HEK293 (cell line): ENCODE measurements at regions not wholly inside any gene's neighbourhood (a gene's known extent, or its start where the extent isn't known, plus 50 kb on each side); places are given as distances from the start of the nearest gene placed in this dataset.

Experiments
- CTCF ChIA-PET: fragments of 350-600 bp; formaldehyde crosslinking; extraction: SDS; loops from one replicate; lab custom pipeline; 2021; ENCODE audit warnings: antibody characterized with exemption; lab: Yijun Ruan, JAX
- POLR2A ChIA-PET: fragments of 300-600 bp; formaldehyde crosslinking; extraction: SDS; loops from one replicate; lab custom pipeline; 2020; ENCODE audit warnings: antibody characterized with exemption, inconsistent platforms; lab: Yijun Ruan, JAX
- H3K27ac ChIP-seq: fragments of 200-500 bp; sonication (Bioruptor generic); 2 replicates; pipeline ENCODE4 v1.5.1; 2014; ENCODE audit warnings: low read depth, low read length, control low read depth, inconsistent platforms; ENCODE audit errors: extremely low read depth
- H3K36me3 ChIP-seq, 2 experiments: fragments of 200-500 bp in 1 of 2; sonication (Bioruptor generic) in 1 of 2; 1 replicate in 1 of 2; 2 replicates in 1 of 2; pipeline ENCODE4 v1.5.1; 2014 to 2017; ENCODE audit warnings: inconsistent platforms in 2 of 2, low read length in 2 of 2; ENCODE audit not compliant: control insufficient read depth in 2 of 2, insufficient read depth in 1 of 2
- H3K4me1 ChIP-seq: fragments of 200-500 bp; sonication (Bioruptor generic); 2 replicates; pipeline ENCODE4 v1.5.1; 2014; ENCODE audit warnings: mild to moderate bottlenecking, low read length, inconsistent platforms; ENCODE audit not compliant: control insufficient read depth, insufficient read depth
- H3K4me3 ChIP-seq: 2 replicates; pipeline ENCODE4 v1.5.1; 2011; ENCODE audit warnings: low read depth, mild to moderate bottlenecking, control low read depth, low read length, moderate library complexity
- H3K9me3 ChIP-seq: fragments of 200-500 bp; sonication (Bioruptor generic); 2 replicates; pipeline ENCODE4 v1.5.1; 2014; ENCODE audit warnings: low read depth, low read length, inconsistent platforms; ENCODE audit not compliant: control insufficient read depth, insufficient read depth
- GLIS2 ChIP-seq: fragments of 450-650 bp; formaldehyde crosslinking; IDR thresholded peaks from 2 replicates; pipeline ENCODE4 v1.5.1; 2016; ENCODE audit warnings: missing biosample characterization, missing genetic modification characterization
- OSR2 ChIP-seq: fragments of 450-650 bp; formaldehyde crosslinking; IDR thresholded peaks from 2 replicates; pipeline ENCODE4 v1.5.1; 2016; ENCODE audit warnings: missing biosample characterization, missing genetic modification characterization
- PRDM2 ChIP-seq: fragments of 450-650 bp; formaldehyde crosslinking; IDR thresholded peaks from 2 replicates; pipeline ENCODE4 v1.5.1; 2016; ENCODE audit warnings: missing biosample characterization, missing genetic modification characterization, borderline replicate concordance
- TRIM28 ChIP-seq: IDR thresholded peaks from 2 replicates; pipeline ENCODE4 v1.6.1; 2011; ENCODE audit warnings: low read length, control low read depth, borderline replicate concordance
- ZNF10 ChIP-seq: fragments of 450-650 bp; formaldehyde crosslinking; IDR thresholded peaks from 2 replicates; pipeline ENCODE4 v1.5.1; 2017; ENCODE audit warnings: missing biosample characterization, missing genetic modification characterization
- ZNF133 ChIP-seq: fragments of 450-650 bp; formaldehyde crosslinking; IDR thresholded peaks from 2 replicates; pipeline ENCODE4 v1.5.1; 2016; ENCODE audit warnings: missing biosample characterization, missing genetic modification characterization
- ZNF146 ChIP-seq: fragments of 450-650 bp; formaldehyde crosslinking; IDR thresholded peaks from 2 replicates; pipeline ENCODE4 v1.5.1; 2016; ENCODE audit warnings: missing biosample characterization, missing genetic modification characterization
- ZNF26 ChIP-seq: fragments of 450-650 bp; formaldehyde crosslinking; IDR thresholded peaks from 2 replicates; pipeline ENCODE4 v1.5.1; 2016; ENCODE audit warnings: missing biosample characterization, missing genetic modification characterization
- ZNF280C ChIP-seq: fragments of 450-650 bp; formaldehyde crosslinking; IDR thresholded peaks from 2 replicates; pipeline ENCODE4 v1.5.1; 2016; ENCODE audit warnings: missing biosample characterization, missing genetic modification characterization
- ZNF341 ChIP-seq: fragments of 450-650 bp; formaldehyde crosslinking; IDR thresholded peaks from 2 replicates; pipeline ENCODE4; 2016; ENCODE audit warnings: low read depth, missing biosample characterization, missing genetic modification characterization
- ZNF391 ChIP-seq: fragments of 450-650 bp; formaldehyde crosslinking; IDR thresholded peaks from 2 replicates; pipeline ENCODE4 v1.5.1; 2016; ENCODE audit warnings: low read depth, missing biosample characterization, missing genetic modification characterization, borderline replicate concordance
- ZNF514 ChIP-seq: fragments of 450-650 bp; formaldehyde crosslinking; IDR thresholded peaks from 2 replicates; pipeline ENCODE4 v1.5.1; 2016; ENCODE audit warnings: missing biosample characterization, missing genetic modification characterization
- ZNF521 ChIP-seq: fragments of 450-650 bp; formaldehyde crosslinking; IDR thresholded peaks from 2 replicates; pipeline ENCODE4 v1.5.1; 2017; ENCODE audit warnings: missing biosample characterization, mild to moderate bottlenecking, missing genetic modification characterization
- ZNF585B ChIP-seq: fragments of 450-650 bp; formaldehyde crosslinking; IDR thresholded peaks from 2 replicates; pipeline ENCODE4 v1.5.1; 2016; ENCODE audit warnings: missing biosample characterization, missing genetic modification characterization
- ZNF791 ChIP-seq: fragments of 450-650 bp; formaldehyde crosslinking; IDR thresholded peaks from 2 replicates; pipeline ENCODE4 v1.5.1; 2016; ENCODE audit warnings: missing biosample characterization, missing genetic modification characterization
- TF ChIP-seq, protein P1 (sequence below): sonication (generic); formaldehyde crosslinking; IDR thresholded peaks from 2 replicates; pipeline ENCODE4 v1.8.1; 2022; ENCODE audit warnings: mild to moderate bottlenecking, moderate library complexity, missing genetic modification reagents
- TF ChIP-seq, protein P2 (sequence below): fragments of 450-650 bp; formaldehyde crosslinking; IDR thresholded peaks from 2 replicates; pipeline ENCODE4 v1.5.1; 2016; ENCODE audit warnings: missing biosample characterization, missing genetic modification characterization

GRCh38 chr14:105600939-105601359 is 74.6 kb downstream of the TMEM121 start (continued):
- TF ChIP-seq, protein P1, sequence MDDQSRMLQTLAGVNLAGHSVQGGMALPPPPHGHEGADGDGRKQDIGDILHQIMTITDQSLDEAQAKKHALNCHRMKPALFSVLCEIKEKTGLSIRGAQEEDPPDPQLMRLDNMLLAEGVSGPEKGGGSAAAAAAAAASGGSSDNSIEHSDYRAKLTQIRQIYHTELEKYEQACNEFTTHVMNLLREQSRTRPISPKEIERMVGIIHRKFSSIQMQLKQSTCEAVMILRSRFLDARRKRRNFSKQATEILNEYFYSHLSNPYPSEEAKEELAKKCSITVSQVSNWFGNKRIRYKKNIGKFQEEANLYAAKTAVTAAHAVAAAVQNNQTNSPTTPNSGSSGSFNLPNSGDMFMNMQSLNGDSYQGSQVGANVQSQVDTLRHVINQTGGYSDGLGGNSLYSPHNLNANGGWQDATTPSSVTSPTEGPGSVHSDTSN (CRISPR knock-in tag) = no peak
- no peak for TF ChIP-seq PRDM2 (tag by site-specific recombination)
- TF ChIP-seq ZNF133 = no peak

DNA sequence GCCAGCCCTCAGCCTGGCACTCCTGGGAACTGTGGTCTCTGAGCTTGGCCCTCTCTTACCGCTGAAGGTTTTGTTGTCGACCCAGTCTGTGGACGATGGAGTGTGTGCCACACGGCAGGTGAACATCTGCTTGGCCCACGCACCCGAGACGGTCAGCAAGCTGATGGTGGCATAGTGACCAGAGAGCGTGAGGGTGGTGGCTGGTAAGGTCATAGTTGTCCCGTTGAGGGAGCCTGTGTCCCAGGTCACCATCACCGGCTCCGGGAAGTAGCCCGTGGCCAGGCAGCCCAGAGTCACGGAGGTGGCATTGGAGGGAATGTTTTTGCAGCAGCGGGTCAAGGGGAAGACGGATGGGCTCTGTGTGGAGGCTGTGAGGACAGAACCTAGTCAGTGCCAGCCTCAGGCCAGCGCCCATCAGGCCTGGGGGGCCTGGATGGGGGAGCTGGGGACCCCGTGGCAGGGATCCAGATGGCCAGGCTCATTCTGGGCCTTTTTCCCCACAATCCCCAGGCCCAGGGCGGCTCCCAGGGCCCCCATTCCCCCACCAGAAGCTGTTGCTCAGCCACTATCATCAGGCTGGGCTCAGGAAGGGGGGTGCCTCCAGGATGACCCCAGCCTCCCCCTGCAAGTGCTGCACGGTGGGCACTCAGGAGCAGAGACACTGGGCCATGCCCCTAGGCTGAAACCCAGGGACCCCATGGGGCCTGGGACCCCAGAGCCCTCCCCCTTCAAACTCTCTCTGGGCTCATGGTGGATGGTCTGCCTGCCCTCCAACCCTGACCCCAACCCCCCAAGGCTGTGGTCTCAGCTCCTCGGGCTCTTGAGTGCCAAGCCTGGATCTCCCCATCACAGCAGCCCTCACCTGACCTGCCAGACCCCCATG is 75.2 kb downstream of the TMEM121 start:
- no peaks in the 10 kb centered on the region for H3K4me1 ChIP-seq
- POLR2A ChIA-PET = no interaction called here
- no peak for TF ChIP-seq ZNF10 (tag by site-specific recombination)
- TF ChIP-seq GLIS2 (tag by site-specific recombination) = peak; percentile 28; the same call in 1 of the 2 replicates
- no peak for TF ChIP-seq ZNF280C (tag by site-specific recombination)
- TF ChIP-seq, all 188 proteins: peak for 1
- no peaks in the 10 kb centered on the region for H3K36me3 ChIP-seq
- no peak overlapping the region for H3K4me3 ChIP-seq
- no peak overlapping the region for H3K27ac ChIP-seq
- CTCF ChIA-PET = interaction anchor here (0.6 kb wide), 2 partner anchors 402 to 949 kb away, joined by 3 to 4 read pairs; no protein-coding TSS in a partner anchor
- no peaks in the 10 kb centered on the region for H3K9me3 ChIP-seq

- CTCF ChIA-PET = no interaction called here
- TF ChIP-seq OSR2 (tag by site-specific recombination) (no peak), ZNF791 (no peak), ZNF146 (no peak), ZNF521 (tag by site-specific recombination) (no peak), ZNF26 (tag by site-specific recombination) (no peak), ZNF514 (no peak), ZNF391 (tag by site-specific recombination) (no peak), TRIM28 (no peak), ZNF341 (no peak), ZNF585B (tag by site-specific recombination) (no peak)
- TF ChIP-seq, protein P2, sequence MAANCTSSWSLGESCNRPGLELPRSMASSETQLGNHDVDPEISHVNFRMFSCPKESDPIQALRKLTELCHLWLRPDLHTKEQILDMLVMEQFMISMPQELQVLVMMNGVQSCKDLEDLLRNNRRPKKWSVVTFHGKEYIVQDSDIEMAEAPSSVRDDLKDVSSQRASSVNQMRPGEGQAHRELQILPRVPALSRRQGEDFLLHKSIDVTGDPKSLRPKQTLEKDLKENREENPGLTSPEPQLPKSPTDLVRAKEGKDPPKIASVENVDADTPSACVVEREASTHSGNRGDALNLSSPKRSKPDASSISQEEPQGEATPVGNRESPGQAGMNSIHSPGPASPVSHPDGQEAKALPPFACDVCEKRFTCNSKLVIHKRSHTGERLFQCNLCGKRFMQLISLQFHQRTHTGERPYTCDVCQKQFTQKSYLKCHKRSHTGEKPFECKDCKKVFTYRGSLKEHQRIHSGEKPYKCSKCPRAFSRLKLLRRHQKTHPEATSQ (tag by site-specific recombination) = no peak
Measured at GRCh38 chr14:105602243-105602750, 75.9 kb downstream of the TMEM121 start.

More at GRCh38 chr14:105602243-105602750, 75.9 kb downstream of the TMEM121 start:
- H3K36me3 ChIP-seq = no peaks in the 10 kb centered on the region
- H3K9me3 ChIP-seq = no peaks in the 10 kb centered on the region
- no peak overlapping the region for H3K27ac ChIP-seq
- H3K4me3 ChIP-seq = no peak overlapping the region
- POLR2A ChIA-PET = no interaction called here
- no peaks in the 10 kb centered on the region for H3K4me1 ChIP-seq
